ENCODE measurements at regions not wholly inside any gene's neighbourhood (a gene's known extent, or its start where the extent isn't known, plus 50 kb on each side); places are given as distances from the start of the nearest gene placed in this dataset.
"Not testable (repeated sequence)": the region's sequence is repeated elsewhere in the genome, so short reads cannot be mapped to it uniquely, and the experiment has no call there.

DNA sequence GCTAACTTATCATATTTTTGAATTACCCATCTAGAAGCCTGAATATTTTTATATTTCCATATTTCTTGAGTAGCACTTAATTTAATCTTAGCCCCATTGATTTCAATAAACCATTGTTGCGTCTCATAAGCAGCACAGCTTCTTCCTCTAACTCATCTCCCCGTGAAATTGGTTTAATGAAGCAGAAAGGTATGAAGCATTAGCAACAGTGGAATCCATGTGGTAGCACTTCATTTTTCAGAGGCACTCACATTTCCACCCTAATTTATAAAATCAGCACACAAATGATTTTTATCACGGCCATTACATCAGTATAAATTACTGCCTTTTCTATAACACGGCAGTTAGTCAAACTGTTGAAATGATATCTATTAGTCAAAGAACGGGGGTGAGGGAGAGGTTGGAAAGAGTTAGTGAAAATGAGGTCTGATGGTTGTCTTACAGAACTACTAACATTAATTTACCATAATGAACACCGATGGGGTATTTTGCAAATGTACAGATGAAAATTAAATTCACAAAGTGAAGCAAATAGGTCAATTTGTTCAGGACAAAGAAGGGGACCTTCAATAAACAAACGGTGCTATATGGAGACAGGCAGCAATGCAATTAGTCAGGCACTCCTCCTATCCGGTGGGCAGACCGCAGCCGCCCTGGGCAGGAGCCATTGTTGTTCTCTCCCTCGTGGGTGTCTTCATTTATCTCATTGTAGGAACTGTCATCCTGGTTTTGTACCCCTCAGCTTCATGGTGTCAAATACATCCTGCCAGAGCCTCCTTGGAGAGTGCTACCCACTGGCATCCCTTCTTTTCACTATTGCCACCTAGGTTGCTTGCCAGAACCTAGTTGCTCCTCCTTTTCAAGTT, 205.7 kb downstream of the SOX3 start:
- intact Hi-C loops (cut with micrococcal nuclease), result no loop called here
- H3K4me3 Mint-ChIP-seq, result no peak overlapping the region

DNA sequence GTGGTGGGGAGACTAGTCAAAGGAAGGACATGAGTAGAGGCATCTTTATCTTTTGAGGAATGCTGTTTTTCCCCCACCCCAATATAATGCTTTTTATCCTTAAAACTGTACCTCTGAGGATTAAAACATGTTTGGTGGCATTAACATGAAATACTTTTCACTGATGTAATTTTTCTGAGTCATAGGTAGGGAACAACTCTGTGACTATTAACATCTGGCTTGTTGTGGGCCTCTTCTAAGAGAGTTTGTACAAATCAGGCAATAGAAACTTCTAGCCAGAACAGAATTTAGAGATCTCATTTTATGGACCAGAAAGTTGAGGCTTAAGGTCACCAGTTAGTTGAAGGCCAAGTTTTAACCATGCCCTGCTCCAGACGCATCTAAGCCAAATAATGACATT, 207.6 kb downstream of the SOX3 start:
- Mint-ChIP-seq H3K4me3 (no peak overlapping the region), H3K9me3 (no peaks in the 10 kb centered on the region), H3K36me3 (ENCODE audit: low read depth) (no peaks in the 10 kb centered on the region), H3K27me3 (ENCODE audit: insufficient read depth) (no peaks in the 10 kb centered on the region), H3K4me1 (ENCODE audit: low read depth) (no peaks in the 10 kb centered on the region), H3K27ac (no peak overlapping the region)
- intact Hi-C loops (cut with micrococcal nuclease), result no loop called here
- no peak for DNase-seq (ENCODE audit: low spot score)

More for the DNA sequence above, 205.7 kb downstream of the SOX3 start:
- Mint-ChIP-seq H3K4me1 (ENCODE audit: low read depth) (no peaks in the 10 kb centered on the region), H3K27me3 (ENCODE audit: insufficient read depth) (no peaks in the 10 kb centered on the region), H3K9me3 (no peaks in the 10 kb centered on the region), H3K36me3 (ENCODE audit: low read depth) (no peaks in the 10 kb centered on the region), H3K27ac (no peak overlapping the region)
- no peak for DNase-seq (ENCODE audit: low spot score)

DNA sequence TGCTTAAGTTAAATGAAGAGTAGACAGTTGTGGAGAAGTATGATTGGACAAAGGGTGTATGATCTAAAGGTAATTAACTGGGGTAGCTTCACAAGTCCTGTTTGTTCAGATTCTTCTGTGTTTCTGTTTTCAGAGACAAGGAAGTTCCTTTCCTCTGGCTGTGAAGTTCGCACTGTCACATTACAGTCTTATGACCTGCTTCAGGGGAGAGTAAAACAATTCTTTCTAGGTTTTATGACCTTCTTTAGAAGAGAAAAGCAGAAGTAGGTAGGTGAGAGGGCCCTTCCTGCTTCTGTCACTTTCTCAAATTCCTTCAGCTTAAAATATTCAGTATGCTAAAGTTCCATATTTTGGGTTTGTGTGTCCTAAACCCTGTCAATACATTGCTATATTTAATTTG, 211.9 kb downstream of the SOX3 start:
- Mint-ChIP-seq H3K4me3 (no peak overlapping the region), H3K36me3 (ENCODE audit: low read depth) (no peaks in the 10 kb centered on the region), H3K9me3 (no peaks in the 10 kb centered on the region), H3K4me1 (ENCODE audit: low read depth) (no peaks in the 10 kb centered on the region), H3K27me3 (ENCODE audit: insufficient read depth) (no peaks in the 10 kb centered on the region), H3K27ac (no peak overlapping the region)
- no peak for DNase-seq (ENCODE audit: low spot score)
- intact Hi-C loops (cut with micrococcal nuclease), result no loop called here

DNA sequence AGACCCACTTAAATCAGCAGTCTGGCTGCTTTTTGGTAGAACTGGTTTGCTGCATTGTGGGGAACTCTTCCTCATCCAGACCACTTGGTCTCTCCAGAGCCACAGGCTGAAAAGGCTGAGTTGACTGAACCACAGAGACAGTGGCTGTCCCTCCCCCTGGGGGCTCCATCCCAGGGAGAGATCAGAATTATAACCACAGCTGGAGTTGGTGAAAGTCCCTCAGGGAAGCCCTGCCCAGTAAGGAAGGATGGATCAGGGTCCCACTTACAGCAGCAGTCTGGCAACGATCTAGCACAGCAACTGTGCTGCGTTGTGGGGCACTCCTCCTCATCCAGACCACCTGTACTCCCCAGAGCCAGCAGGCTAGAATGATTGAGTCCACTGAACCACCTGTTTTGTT, 212.7 kb downstream of the SOX3 start:
- Mint-ChIP-seq H3K36me3 (ENCODE audit: low read depth) (no peaks in the 10 kb centered on the region), H3K9me3 (no peaks in the 10 kb centered on the region), H3K27me3 (ENCODE audit: insufficient read depth) (no peaks in the 10 kb centered on the region), H3K27ac (no peak overlapping the region), H3K4me3 (no peak overlapping the region), H3K4me1 (ENCODE audit: low read depth) (no peaks in the 10 kb centered on the region)
- DNase-seq (ENCODE audit: low spot score), result no peak
- intact Hi-C loops (cut with micrococcal nuclease), result no loop called here

DNA sequence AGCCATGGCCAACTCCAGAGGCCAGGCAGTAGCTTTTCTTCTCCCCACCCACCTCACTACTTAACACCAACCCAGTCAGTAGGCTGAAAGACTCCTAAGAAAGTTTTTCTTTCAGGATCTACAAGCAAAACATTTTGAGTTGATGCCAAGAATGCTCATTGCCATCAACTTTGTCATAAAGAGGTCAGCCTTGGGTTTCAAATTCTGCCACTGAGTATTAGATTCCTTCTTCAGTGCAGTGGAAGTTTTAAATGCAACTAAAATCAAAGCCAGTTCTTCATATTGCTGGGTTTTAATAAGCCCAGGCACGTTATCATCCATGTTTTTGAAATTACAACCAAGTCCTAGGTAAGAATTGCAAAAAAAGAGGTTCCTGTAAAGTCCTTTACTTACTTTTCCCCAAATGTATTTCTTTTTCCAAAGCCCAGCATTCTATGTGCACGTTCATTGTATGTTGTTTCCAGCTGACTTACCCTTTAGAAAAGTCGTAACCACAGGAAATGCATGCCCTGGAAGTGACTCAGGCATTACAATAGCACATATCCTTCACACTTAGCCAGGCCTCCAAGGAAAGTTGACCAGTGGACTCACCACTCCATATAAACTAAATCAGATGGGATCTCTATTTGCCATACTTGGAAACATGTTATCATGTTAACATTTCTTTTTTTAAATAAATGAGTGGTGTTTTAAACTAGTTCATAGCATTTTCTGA, 229.9 kb downstream of the SOX3 start:
- no peak overlapping the region for H3K27ac Mint-ChIP-seq
- no peaks in the 10 kb centered on the region for H3K36me3 Mint-ChIP-seq (ENCODE audit: low read depth)
- no peak for DNase-seq (ENCODE audit: low spot score)
- H3K4me3 Mint-ChIP-seq, result no peak overlapping the region
- no peaks in the 10 kb centered on the region for H3K27me3 Mint-ChIP-seq (ENCODE audit: insufficient read depth)
- peaks cover 3% of the 10 kb centered on the region for H3K9me3 Mint-ChIP-seq
- intact Hi-C loops (cut with micrococcal nuclease), result no loop called here
- H3K4me1 Mint-ChIP-seq (ENCODE audit: low read depth), result no peaks in the 10 kb centered on the region

DNA sequence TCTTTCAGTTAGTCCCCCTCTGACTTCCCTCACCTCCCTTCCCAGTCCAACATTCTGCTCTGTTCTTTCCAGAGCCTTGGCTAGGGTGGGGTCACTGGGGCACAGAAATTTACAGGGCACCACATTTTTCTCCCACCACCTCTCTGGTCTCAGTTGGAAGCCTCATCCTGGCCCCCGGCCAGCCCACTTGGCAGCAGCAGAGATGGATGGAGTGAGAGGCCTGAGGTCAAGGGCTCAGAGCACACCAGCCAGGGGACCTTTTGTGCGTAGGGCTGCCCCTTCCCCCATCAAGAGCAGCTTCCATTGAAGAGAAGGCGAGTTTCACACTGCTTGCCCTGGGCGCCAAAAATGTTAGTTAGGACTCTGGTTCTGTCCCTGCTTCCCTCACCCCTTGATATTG, 230.9 kb downstream of the SOX3 start:
- H3K27ac Mint-ChIP-seq, result no peak overlapping the region
- no peak for DNase-seq (ENCODE audit: low spot score)
- no peaks in the 10 kb centered on the region for H3K36me3 Mint-ChIP-seq (ENCODE audit: low read depth)
- intact Hi-C loops (cut with micrococcal nuclease), result no loop called here
- H3K9me3 Mint-ChIP-seq, result peaks cover 3% of the 10 kb centered on the region
- no peaks in the 10 kb centered on the region for H3K27me3 Mint-ChIP-seq (ENCODE audit: insufficient read depth)
- H3K4me1 Mint-ChIP-seq (ENCODE audit: low read depth), result no peaks in the 10 kb centered on the region
- H3K4me3 Mint-ChIP-seq, result no peak overlapping the region

DNA sequence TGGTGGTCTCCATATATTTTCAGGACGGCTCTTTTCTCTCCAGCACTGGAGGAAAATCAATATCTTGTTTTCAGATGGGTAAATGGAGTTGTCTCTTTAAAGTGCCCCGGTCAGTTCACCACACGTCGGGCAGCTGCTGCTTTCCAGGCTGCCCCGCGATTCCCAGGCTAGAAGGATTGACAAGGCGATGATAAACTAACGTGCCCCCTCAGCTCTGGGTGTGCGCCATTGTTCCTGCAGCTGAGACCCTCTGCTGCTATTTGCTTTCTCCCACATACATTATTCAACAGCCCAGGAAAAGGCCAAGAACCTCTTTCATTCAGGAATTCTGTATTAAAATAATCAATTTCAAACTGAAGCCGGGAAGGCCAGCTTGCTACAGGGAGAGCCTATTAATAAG, 254.5 kb downstream of the SOX3 start:
- Mint-ChIP-seq H3K9me3 (no peaks in the 10 kb centered on the region), H3K27ac (no peak overlapping the region), H3K4me3 (no peak overlapping the region), H3K4me1 (ENCODE audit: low read depth) (no peaks in the 10 kb centered on the region), H3K36me3 (ENCODE audit: low read depth) (no peaks in the 10 kb centered on the region), H3K27me3 (ENCODE audit: insufficient read depth) (no peaks in the 10 kb centered on the region)
- DNase-seq (ENCODE audit: low spot score), result no peak
- intact Hi-C loops (cut with micrococcal nuclease), result no loop called here

DNA sequence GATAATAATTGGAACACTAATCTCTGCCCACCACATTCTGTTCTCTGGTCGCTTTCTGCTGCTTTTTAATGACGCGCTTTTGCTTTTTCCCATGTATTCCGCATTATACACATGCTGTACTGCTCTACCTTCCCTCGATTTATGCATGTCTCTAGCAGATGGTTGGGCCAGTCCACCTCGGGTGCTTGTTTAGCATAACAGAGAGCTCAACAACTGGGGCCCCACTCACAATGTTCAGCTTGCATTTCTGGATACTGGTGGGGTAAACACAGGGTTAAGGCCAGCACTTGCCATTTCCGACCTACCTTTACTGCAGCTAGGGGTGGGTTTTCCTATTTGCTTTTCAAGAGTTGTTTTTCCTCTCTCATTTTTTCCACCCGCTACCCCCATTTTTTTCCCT, 255.8 kb downstream of the SOX3 start:
- Mint-ChIP-seq H3K4me1 (ENCODE audit: low read depth) (no peaks in the 10 kb centered on the region), H3K36me3 (ENCODE audit: low read depth) (no peaks in the 10 kb centered on the region), H3K9me3 (no peaks in the 10 kb centered on the region), H3K27me3 (ENCODE audit: insufficient read depth) (no peaks in the 10 kb centered on the region), H3K27ac (no peak overlapping the region), H3K4me3 (no peak overlapping the region)
- intact Hi-C loops (cut with micrococcal nuclease), result no loop called here
- DNase-seq (ENCODE audit: low spot score), result no peak

DNA sequence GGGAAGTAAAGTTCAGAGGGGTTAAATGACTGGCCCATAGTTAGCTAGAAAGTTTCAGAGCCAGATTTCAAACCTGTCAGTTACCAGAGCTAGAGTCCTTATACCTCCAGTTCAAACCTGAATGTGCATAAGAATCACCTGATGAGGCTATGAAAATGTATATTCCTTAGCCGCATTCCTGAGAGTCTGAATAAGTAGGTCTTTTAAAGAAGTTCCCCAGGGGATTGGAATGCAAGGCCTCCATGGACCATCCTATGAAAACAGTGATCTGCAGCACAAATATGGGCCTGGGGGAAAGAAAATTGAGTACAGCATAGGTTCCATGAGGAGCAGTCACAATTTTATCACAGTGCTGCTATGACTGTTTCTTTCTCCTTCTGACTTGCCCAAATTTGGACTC, 263.9 kb upstream of the CXorf66 start:
- intact Hi-C loops (cut with micrococcal nuclease), result no loop called here
- DNase-seq (ENCODE audit: low spot score), result no peak
- Mint-ChIP-seq H3K4me3 (no peak overlapping the region), H3K9me3 (no peaks in the 10 kb centered on the region), H3K27ac (no peak overlapping the region), H3K4me1 (ENCODE audit: low read depth) (no peaks in the 10 kb centered on the region), H3K36me3 (ENCODE audit: low read depth) (no peaks in the 10 kb centered on the region), H3K27me3 (ENCODE audit: insufficient read depth) (no peaks in the 10 kb centered on the region)

DNA sequence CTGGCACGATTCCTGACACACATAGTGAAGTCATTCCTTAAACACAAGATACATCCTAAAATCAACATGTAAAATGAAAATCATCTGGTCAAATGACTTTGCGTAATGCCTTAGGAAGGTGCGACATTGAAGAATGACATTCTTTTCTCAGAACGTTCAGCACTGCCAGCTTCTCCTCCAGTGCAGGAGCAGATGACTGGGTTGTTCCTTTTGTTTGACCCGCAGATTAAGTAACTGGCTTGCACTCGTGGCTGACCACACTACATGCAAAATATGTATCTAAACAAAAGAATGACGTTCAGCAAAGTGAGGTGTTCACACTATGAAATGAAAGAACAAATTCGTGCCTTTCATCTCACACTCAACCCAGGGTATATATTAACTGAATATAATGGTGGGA, 260.7 kb upstream of the CXorf66 start:
- H3K36me3 Mint-ChIP-seq (ENCODE audit: low read depth); H3K9me3 Mint-ChIP-seq; H3K27me3 Mint-ChIP-seq (ENCODE audit: insufficient read depth); intact Hi-C loops (cut with micrococcal nuclease); H3K4me1 Mint-ChIP-seq (ENCODE audit: low read depth); H3K4me3 Mint-ChIP-seq; DNase-seq (ENCODE audit: low spot score); H3K27ac Mint-ChIP-seq: not testable (repeated sequence)

DNA sequence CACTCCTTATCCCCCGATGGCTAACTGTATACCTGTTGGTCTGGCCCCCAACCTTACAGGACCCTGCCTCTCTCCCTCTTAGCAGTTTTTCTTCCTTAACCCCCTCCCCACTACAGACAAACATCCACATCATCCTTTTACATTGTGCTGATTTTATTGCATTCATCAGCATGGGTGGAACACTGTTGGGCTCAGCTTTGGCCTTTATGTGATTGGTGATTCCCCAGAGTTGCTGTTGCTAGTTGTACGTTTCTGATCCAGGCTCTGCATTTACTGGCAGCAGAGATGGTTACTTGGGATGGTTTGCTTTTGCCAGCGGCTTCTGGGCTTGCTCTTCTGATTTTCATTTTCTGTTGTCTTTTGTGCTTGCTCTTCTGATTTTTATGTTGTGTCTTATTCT, 250.6 kb upstream of the CXorf66 start:
- H3K4me3 Mint-ChIP-seq; H3K27ac Mint-ChIP-seq; H3K36me3 Mint-ChIP-seq (ENCODE audit: low read depth); DNase-seq (ENCODE audit: low spot score); H3K9me3 Mint-ChIP-seq; intact Hi-C loops (cut with micrococcal nuclease); H3K4me1 Mint-ChIP-seq (ENCODE audit: low read depth); H3K27me3 Mint-ChIP-seq (ENCODE audit: insufficient read depth): not testable (repeated sequence)

DNA sequence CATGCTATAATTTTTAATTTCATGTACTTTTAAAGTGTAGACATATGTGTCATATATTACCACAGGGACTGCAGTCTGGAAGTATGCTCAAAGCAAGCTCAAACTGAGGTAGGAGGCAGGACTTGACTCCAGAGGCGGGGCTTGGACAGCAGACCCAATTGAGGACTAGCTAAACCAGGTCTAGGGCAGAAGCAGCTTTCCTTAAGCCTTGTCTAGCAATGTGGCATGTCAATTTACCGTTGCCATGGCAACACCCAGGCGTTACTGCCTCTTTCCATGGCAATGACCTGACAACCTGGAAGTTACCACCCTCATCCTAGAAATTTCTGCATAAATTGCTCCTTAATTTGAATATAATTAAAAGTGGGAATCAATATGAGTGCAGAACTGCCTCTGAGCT, 249.2 kb upstream of the CXorf66 start:
- H3K4me1 Mint-ChIP-seq (ENCODE audit: low read depth); H3K27ac Mint-ChIP-seq; DNase-seq (ENCODE audit: low spot score); H3K4me3 Mint-ChIP-seq; H3K9me3 Mint-ChIP-seq; H3K27me3 Mint-ChIP-seq (ENCODE audit: insufficient read depth); intact Hi-C loops (cut with micrococcal nuclease); H3K36me3 Mint-ChIP-seq (ENCODE audit: low read depth): not testable (repeated sequence)

DNA sequence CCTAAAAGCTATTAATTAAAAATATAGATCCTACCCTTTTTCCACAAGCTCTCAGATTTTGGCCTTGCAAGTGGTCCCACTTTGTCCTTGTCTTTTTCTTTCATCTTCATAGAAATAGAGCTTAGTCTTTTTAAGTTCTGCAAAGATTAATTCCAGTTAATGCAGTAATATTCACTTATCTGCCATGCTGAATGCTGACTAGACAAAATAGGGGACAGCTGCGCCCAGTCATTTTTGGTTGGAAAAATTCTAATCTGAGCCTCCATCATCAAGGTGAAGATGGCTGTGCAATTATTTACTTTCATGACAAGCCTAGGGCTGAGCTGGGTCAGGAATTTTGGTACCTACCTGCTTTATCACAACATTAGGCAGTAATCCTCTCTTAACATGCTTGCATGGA, 241.3 kb upstream of the CXorf66 start:
- Mint-ChIP-seq H3K4me3 (no peak overlapping the region), H3K27me3 (ENCODE audit: insufficient read depth) (no peaks in the 10 kb centered on the region), H3K27ac (no peak overlapping the region), H3K4me1 (ENCODE audit: low read depth) (no peaks in the 10 kb centered on the region), H3K36me3 (ENCODE audit: low read depth) (no peaks in the 10 kb centered on the region), H3K9me3 (no peaks in the 10 kb centered on the region)
- intact Hi-C loops (cut with micrococcal nuclease), result no loop called here
- no peak for DNase-seq (ENCODE audit: low spot score)
